Upper lobe of left lung (tissue), 4 donors: ENCODE measurements at regions not wholly inside any gene's neighbourhood (a gene's known extent, or its start where the extent isn't known, plus 50 kb on each side); places are given as distances from the start of the nearest gene placed in this dataset.

Experiments
- EP300 ChIP-seq, 4 donors: sonication (generic); formaldehyde crosslinking; IDR thresholded peaks; one replicate each; pipeline ENCODE4 v1.5.1; 2017; ENCODE audit warnings: antibody characterized with exemption in 4 of 4, control low read depth in 2 of 4
- POLR2A ChIP-seq, 4 donors: fragments of 450-650 bp; IDR thresholded peaks; one replicate each; pipeline ENCODE4 v1.5.1; 2016 to 2017; ENCODE audit warnings: antibody characterized with exemption in 4 of 4, mild to moderate bottlenecking in 2 of 4
- POLR2AphosphoS5 ChIP-seq, 2 donors: sonication (generic); formaldehyde crosslinking; IDR thresholded peaks; one replicate each; pipeline ENCODE4 v1.5.1; 2017; ENCODE audit warnings: antibody characterized with exemption in 2 of 2
- TF ChIP-seq, protein P1 (sequence below), 6 experiments: fragments of 450-650 bp in 4 of 6; fragments of 200-600 bp in 2 of 6; sonication (generic) in 2 of 6; IDR thresholded peaks; one replicate each; pipeline ENCODE4 v1.5.1; 2016 to 2019; ENCODE audit warnings: antibody characterized with exemption in 6 of 6

DNA sequence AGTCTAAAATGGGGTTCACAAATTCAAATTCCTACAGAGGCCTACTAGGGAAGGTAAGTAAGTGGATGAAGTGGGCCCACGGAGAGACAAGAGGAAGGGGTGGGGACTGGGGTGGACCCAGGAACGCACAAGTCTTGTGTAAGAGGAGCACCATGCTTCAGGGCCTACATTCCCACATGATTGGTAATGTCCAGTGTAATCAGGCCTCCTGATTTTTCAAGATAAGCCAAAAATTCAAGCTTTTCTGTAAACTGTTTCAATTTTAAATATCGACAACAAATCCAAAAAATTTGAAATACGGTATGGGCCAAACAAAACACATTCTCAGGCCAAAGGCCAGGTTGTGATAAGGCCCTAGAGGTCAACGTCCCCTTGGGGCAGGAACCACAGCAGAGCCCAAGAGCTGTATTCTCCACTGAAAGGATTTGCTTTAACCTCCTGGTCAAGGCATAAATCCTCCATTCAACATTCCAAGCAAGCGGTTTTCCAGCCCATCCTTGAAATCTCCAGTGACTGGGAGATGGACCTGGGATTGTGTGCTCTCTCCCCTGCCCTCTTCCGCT lies 116.4 kb downstream of the TRIM29 start:
- TF ChIP-seq EP300 (IDR thresholded peaks at IDR 0.05) (no peak), POLR2A (IDR thresholded peaks at IDR 0.05) (no peak), POLR2AphosphoS5 (IDR thresholded peaks at IDR 0.05) (no peak)
- TF ChIP-seq, protein P1, sequence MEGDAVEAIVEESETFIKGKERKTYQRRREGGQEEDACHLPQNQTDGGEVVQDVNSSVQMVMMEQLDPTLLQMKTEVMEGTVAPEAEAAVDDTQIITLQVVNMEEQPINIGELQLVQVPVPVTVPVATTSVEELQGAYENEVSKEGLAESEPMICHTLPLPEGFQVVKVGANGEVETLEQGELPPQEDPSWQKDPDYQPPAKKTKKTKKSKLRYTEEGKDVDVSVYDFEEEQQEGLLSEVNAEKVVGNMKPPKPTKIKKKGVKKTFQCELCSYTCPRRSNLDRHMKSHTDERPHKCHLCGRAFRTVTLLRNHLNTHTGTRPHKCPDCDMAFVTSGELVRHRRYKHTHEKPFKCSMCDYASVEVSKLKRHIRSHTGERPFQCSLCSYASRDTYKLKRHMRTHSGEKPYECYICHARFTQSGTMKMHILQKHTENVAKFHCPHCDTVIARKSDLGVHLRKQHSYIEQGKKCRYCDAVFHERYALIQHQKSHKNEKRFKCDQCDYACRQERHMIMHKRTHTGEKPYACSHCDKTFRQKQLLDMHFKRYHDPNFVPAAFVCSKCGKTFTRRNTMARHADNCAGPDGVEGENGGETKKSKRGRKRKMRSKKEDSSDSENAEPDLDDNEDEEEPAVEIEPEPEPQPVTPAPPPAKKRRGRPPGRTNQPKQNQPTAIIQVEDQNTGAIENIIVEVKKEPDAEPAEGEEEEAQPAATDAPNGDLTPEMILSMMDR (IDR thresholded peaks at IDR 0.05) = no peak
